ENCODE measurements at regions not wholly inside any gene's neighbourhood (a gene's known extent, or its start where the extent isn't known, plus 50 kb on each side); places are given as distances from the start of the nearest gene placed in this dataset.

GRCh38 chr20:37624963-37625362 is 68.9 kb upstream of the CTNNBL1 start:
- TF ChIP-seq CTCF (IDR thresholded peaks at IDR 0.05 in 4 of 5, conservative IDR thresholded peaks at IDR 0.05 in 1 of 5) (no peak), POLR2A (IDR thresholded peaks at IDR 0.05) (no peak)
